HG03432 (cell line): ENCODE measurements at regions not wholly inside any gene's neighbourhood (a gene's known extent, or its start where the extent isn't known, plus 50 kb on each side); places are given as distances from the start of the nearest gene placed in this dataset.
"Not testable (repeated sequence)": the region's sequence is repeated elsewhere in the genome, so short reads cannot be mapped to it uniquely, and the experiment has no call there.

ENCODE experiments used
- ATAC-seq: cut with Tn5 transposase; IDR thresholded peaks from one replicate; pipeline ENCODE4 v1.9.1; 2021; ENCODE audit warnings: mild to moderate bottlenecking, moderate library complexity; ENCODE audit not compliant: unreplicated experiment

DNA sequence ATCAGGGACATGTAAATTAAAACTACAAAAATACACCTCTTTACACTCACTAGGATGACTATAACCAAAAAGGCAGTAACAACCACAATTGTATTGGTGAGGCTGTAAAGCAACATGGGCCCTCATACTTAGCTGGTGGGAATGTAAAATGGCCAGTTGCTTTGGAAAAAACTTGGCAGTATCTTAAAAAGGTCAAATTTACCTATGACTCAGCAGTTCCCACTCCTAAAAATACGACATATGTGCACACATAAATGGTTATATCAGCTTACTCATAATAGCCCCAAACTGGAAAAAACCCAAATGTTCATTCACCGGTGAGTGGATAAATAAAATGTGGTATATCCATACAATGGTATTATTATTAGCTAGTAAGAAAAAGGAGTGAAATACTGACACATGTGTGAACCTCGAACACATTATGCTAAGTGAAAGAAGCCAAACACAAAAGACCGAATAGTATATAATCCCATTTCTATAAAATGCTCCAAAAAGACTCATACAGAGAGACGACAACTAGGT is 391.4 kb downstream of the NPIPA8 start:
- no peak for ATAC-seq

DNA sequence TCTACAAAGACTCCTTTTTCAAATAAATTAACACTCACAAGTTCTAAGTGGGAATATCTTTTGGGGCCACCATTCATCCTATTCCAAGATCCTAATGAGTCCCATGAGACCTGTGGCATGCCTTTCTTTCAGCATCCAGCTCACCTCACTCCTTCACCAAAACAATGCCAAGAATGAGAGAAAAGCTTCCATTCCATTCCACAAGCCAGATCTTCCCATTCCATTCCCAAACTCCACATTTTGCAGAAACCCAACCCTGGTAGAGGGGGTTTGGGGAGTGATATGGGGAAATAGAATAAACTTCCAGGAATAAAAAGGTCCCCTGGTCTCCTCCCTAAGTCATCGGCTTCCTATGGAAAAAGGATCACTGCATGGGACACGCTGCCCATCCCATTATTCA is 392.2 kb downstream of the NPIPA8 start:
- ATAC-seq, result no peak

DNA sequence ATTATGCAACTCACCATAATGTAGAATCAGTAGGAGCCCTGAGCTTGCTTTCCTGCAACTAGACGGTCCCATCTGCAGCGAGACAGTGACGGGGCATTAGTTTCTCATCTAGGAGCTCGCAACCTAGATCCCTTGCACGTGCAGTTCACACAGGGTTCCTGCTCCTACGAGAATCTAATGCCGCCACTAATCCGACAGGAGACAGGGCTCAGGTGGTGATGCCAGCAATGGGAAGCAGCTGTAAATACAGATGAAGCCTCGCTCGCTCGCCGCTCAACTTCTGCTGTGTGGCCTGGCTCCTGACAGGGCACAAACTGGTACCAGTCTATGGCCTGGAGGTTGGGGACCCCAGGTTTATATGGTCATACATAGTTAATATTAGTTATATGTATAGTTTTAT is 394.5 kb downstream of the NPIPA8 start:
- ATAC-seq, result no peak

DNA sequence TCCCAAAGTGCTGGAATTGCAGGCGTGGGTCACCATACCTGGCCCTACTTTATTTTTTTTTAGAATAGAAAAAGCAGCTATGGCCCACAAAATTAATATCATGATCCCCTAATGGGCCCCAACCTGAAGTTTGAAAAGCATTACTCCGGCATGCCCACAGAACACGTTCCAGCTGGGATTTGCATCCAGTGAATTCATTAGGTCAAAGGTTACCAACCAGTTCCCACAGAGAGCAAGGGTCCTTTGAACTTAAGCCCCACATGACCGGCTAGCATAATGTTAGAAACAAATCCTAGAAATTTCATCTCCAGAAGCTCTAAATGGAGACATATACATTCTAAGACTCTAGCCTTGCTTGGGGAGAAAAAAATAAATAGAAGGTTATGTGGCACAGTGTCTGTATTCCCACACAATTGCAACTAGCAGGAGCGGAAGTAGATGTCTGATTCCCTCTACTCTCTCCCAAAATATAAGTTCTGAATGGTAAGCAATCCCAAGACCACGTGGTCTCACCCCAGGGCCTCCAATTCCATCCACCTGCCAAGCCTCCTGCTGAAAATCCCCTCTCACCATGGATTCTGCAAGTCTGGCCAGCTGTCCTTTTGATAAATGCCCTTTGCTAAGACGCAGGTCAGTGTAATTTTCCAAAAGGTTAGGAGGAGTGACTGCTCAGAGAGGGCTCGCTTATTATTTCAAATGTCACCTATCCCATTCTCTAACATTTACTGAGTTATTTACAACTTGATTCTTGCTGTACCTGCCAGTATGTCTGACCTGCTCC is 395.8 kb downstream of the NPIPA8 start:
- no peak for ATAC-seq

DNA sequence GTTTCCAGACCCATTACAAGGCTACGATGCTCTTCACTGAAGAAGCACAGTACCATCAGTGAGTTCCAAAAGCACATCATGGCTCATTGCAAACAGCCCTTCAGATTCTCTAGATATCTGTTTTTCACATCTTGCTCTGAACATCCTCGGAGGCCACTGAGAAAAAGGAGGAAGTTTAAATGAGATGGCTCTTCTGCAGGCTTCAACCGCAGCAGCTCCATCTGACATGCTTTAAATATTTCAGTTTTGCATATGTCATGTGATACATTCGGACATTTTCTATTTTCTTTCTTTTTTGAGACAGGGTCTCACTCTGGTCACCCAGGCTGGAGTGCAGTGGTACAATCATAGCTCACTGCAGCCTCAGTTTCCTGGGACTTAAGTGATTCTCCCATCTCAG is 396.8 kb downstream of the NPIPA8 start:
- ATAC-seq, result peak; percentile 58

DNA sequence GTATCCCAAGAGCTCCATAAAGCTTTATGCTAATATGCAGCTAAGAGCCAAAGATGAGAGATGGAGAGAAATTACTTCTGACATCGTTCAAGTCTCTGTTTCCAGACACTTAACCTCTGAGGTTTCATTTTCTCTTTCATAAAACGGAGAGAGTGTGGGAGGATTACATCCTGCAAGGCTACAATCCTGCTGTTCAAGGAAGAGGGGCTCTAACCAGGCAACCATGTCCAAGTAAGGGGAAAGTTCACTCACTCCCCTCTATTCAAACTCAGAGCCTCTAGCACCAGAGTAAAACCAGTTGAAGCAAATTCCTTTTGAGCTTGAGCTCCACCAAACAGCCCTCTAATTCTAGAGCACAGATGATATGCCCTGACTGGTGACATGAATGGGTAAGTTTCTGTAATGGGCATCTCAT is 397.4 kb downstream of the NPIPA8 start:
- ATAC-seq, result peak; percentile 46

DNA sequence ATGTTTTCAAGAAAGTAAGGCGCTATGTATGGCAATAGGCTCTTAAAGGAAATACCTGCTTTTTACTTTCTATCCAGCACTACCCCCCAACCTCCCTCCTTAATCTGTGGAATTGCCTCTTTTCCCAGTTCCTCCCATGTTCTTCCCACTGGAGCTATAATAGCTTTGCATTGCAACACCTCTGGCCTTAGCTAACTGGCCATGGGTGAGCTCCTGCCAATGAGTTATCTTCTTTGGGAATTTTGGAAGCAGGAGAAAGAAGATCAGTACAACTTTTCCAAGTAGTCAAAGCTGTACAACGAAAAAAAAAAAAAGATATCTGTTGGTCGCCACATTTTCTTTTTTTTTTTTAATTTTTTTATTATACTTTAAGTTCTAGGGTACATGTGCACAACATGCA is 398.0 kb downstream of the NPIPA8 start:
- no peak for ATAC-seq

DNA sequence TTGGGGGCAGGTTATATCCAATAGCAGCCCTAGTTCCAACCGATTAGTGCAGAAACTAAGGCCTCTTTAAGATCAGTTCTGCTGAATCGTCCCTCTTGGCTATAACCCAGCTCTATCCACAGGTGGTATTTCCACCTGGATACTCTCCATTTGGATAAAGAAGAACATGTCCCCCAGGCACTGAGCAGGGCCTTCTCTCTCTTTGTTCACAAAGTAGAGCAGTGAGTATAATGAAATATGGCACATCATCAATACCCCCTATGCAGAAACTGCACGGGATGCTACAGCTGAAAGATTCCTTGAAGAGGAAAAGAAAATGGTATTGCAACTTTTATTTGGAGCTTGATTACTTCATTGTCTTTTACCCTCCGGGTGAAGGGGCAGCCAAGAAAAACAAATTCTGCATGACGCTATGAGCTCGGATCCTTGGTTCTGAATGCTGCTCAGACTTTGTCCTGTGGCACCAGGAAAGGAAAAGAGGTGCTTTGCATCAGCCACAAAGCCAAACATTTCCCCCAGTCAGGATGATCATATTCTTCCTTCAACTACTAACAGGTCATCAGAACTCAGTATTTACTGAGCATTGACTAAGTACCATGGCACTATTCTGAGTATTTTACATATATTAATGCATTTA is 399.7 kb downstream of the NPIPA8 start:
- ATAC-seq, result no peak

DNA sequence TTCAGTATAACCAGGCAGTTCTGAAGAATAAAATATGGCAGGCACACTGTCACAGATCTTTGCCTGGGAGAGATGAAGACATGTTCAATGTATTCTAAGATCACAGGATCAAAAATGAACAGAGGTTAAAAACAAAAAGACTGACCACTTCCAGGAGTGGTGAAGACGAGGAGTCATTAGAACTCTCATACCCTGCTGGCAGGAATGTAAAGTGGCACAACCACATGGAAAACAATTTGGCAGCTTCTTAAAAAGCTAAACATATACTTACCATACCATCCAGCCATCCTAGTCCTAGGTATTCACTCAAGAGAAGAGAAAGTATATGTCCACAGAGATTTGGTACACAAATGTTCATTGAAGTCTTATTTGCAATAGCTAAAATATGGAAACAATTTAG is 406.3 kb downstream of the NPIPA8 start:
- no peak for ATAC-seq

DNA sequence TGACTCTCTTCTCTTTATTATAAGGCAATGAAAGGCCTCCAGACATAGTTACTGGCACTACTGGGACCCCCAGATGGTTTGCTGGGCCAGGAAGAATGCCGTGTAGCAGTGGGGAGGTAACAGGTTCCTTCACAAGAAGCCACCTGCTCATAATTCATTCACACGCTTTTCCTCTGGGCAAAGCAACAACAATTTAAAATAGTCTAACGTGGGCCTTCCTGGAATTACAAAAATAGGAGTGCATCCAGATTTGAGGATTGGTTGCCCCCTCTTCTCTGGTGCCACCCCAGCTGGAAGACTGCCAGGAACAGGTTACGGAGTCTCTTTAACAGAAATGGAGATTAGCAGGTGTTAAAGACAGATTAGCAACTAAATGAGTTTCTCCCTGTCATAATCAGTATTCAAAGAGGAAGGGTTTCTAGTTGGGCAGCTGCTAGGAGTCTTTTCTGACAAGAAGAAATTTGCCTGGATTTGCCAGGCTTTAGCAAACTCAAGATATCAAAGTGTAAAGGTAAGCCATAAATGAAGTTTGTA is 409.6 kb downstream of the NPIPA8 start:
- no peak for ATAC-seq

DNA sequence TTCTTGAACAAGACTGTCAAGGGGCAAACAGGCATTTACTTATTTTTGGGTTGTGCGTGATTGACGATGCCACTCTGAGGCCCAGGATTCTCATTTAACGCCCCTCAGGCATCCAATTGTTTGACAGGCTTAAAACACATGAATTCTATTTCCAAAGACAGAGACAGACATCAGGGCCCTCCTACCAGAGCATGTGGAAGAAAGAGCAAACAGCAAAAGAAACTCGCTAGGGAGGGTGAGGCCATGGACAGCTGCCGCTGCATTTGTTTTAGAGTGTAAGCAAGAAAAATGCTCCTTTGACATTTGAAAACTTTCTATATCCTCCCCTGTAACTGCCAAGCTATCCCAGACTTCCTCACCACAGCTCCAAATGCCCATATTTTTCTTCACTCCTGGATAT is 410.1 kb downstream of the NPIPA8 start:
- ATAC-seq, result no peak

DNA sequence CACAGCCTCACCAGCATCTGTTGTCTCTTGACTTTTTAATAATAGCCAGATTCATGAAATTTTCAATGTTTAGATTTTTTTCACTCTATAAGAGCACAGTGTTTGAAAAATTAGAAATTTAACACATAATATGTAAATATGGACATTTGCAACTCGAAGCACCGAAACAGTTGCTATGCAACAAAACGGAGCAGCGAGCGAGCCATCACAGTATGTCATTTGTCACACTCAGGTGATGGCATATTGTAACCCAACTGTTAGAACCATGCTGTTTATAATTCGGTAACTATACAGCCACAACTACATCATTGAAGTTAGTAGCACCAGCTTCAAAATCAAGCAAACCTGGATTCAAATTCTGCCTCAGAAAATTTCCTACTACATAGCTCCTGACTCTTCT is 410.8 kb downstream of the NPIPA8 start:
- ATAC-seq, result no peak

DNA sequence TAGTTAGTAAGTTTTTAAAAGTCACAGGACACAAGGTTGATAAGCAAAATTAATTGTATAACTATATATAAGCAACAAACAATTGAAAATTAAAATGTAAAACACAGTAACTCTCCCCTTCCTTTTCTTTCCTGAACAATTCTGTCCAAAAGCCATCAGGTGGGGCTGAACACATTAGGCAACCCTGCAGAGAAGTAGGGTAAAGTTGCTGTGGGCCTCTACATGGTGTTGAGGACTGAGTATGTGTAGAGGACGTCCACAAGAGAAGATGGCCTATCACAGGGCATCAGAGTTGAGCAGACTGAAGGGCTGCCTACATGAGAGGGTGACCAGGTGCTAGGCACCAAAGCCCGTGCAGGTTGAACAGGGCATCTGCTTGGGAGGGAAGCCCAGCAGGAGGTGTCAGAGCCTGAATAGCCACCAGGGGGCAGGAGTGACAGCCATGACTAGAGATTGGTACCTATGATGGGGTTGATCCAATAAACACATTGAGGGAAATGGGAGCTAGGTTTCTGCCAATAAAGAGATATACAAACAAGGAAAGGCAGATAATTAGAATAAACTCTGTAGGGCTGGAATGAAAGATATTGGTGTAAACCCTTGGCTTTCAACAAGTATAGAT is 415.1 kb downstream of the NPIPA8 start:
- peak; percentile 66 for ATAC-seq

DNA sequence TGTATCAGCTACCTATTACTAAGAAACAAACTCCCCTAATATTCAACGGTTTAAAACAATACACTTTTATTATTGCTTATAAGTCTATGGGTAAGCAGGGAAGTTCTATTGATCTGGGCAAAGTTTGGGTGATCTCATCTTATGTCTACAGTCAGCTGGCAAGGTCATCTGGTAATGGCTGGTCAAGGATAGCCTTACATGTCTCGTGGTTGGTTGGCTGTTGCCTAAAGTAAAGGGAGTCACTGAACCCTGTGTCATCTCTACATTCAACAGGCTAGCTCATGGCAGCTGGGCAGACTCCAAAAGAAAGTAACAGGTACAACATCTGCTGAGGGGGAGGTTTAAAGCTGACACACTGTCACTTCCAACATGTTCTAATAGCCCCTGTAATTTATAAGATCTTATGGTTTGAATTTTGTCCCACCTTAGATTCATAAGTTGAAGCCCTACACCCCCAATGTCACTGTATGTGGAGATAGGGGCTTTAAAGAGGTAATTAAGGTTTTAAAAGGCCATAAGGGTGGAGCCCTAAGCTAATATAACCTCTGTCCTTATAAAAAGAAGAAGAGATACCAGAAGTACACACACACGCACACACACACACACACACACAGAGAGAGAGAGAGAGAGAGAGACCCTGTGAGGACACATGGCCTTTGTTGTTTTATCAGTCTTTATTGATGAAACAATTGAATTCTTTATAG is 419.1 kb downstream of the NPIPA8 start:
- no peak for ATAC-seq

DNA sequence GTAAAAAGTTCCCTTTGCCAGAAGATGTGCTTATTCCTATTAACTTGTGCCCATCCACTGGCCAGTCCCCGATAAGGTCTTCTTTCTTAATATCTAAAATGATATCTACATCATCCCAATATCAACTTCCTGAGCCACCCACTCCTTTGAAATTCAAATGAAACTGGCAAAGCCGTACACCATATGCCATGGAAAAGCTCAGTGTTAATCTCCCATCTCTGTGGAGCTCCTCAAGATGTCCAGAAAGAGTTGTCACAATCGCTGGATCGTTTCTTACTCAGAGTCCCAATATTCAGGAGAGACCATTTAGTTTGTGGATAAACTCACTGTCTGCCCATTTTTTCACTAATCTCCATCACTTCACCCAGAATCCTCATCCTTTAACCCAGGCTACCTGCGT is 420.7 kb downstream of the NPIPA8 start:
- no peak for ATAC-seq

DNA sequence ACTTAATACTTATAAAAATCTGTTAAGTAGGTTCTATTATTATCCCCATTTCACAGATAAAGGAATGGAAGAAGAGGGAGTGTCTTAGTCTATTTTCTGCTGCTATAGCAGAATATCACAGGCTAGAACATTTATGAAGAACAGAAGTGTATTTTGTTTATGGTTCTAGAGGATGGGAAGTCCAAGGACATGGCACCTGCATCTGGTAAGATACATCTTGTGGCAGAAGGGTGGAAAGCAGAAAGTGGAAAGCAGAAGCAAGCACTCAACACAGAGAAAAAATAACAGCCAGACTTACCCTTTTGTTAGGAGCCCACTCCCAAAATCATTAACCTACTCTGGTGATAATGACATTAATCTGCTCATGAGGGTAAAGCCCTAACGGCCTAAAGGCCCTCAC is 422.4 kb downstream of the NPIPA8 start:
- ATAC-seq, result no peak

DNA sequence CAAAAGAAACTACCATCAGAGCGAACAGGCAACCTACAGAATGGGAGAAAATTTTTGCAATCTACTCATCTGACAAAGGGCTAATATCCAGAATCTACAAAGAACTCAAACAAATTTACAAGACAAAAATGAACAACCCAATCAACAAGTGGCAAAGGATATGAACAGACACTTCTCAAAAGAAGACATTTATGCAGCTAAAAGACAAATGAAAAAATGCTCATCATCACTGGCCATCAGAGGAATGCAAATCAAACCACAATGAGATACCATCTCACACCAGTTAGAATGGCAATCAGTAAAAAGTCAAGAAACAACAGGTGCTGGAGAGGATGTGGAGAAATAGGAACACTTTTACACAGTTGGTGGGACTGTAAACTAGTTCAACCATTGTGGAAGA is 425.0 kb downstream of the NPIPA8 start:
- not testable (repeated sequence) for ATAC-seq

DNA sequence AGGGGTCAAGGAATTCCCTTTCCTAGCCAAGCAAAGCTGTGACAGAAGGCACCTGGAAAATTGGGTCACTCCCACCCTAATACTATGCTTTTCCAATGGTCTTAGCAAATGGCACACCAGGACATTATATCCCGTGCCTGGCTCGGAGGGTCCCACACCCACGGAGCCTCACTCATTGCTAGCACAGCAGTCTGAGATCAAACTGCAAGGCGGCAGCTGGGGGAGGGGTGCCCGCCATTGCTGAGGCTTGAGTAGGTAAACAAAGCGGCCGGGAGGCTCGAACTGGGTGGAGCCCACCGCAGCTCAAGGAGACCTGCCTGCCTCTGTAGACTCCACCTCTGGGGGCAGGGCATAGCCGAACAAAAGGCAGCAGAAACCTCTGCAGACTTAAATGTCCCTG is 429.9 kb downstream of the NPIPA8 start:
- ATAC-seq, result not testable (repeated sequence)

DNA sequence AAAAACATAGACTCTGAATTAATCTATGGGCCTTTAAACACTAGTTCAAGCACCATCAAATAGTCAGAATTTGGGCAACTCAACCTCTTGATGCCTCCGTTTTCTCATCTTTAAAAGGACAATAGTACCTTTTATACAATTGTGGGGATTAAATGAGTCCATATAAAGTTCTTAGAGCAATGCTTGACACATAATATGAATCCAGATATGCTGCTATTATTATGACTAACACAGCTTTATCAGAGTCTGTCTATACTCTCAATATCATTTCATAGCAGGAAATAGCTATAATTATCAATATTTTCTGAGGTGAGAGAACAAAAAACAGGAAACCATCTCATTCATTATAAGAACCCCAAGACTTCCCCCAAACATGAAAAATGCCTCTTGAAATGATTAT is 430.5 kb upstream of the XYLT1 start:
- ATAC-seq, result no peak

DNA sequence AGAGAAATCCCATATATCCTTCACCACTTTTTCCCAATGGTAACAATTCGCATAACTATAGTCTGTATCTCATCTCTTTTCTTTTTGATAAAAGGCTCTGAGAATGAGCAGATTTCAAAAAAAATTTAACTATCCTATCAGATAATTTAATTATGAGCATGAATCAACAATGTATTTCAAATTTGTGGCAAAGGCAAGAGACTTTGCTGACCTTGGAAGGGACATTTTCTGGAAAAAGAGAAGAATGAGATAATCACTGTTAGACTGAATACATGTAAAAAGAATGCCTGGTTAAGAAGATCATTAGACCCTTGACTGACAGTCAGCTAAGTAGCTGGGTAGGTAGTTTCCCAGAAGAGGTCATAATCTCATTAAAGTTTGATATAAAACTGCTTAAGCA is 428.4 kb upstream of the XYLT1 start:
- no peak for ATAC-seq

DNA sequence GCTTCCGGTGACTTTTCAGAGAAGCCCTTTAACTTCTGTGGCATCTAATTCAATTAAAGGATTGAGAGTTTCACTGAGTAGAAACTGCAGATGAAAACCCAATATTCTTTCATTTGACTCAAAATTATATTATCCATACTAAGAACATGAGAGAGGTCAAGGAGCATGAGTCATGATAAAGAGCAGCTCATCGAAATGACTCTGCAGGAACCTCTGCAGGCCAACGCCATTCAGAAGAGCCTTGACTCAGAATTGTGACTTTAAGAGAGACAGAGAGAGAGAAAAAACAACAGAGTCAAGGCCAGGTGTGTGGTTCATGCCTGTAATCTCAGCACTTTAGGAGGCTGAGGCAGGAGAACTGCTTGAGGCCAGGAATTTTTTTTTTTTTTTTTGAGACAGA is 417.2 kb upstream of the XYLT1 start:
- ATAC-seq, result no peak
